HAP-1 (cell line): ENCODE measurements at regions not wholly inside any gene's neighbourhood (a gene's known extent, or its start where the extent isn't known, plus 50 kb on each side); places are given as distances from the start of the nearest gene placed in this dataset.

ENCODE experiments used
- DNase-seq, 2 experiments: peaks; one replicate each; pipeline ENCODE4 v3.0.0-alpha.2; 2016 to 2020; ENCODE audit warnings: low spot score in 2 of 2
- H3K27me3 ChIP-seq: fragments of 250-450 bp; sonication (Bioruptor Pico); 2 replicates; pipeline ENCODE4 v1.5.1; 2020; ENCODE audit warnings: low read depth, mild to moderate bottlenecking, moderate library complexity
- H3K36me3 ChIP-seq: fragments of 250-450 bp; sonication (Bioruptor Pico); replicated peaks from 2 replicates; pipeline ENCODE4 v1.5.1; 2020; ENCODE audit warnings: mild to moderate bottlenecking
- H3K4me1 ChIP-seq: fragments of 250-450 bp; sonication (Bioruptor Pico); 2 replicates; pipeline ENCODE4 v1.5.1; 2020; ENCODE audit warnings: mild to moderate bottlenecking
- H3K4me3 ChIP-seq: fragments of 250-450 bp; sonication (Bioruptor Pico); 2 replicates; pipeline ENCODE4 v1.5.1; 2020; ENCODE audit warnings: mild to moderate bottlenecking, moderate library complexity
- H3K9me3 ChIP-seq: fragments of 250-450 bp; sonication (Bioruptor Pico); 2 replicates; pipeline ENCODE4 v1.5.1; 2020; ENCODE audit warnings: mild to moderate bottlenecking, moderate library complexity
- in situ Hi-C: fragments of 300-500 bp; cut with MboI; formaldehyde crosslinking; loops from 3 replicates; pipeline ENCODE4 v1.14.3; 2020; ENCODE audit warnings: low sequenced_read_pairs, inconsistent platforms, mixed read lengths

DNA sequence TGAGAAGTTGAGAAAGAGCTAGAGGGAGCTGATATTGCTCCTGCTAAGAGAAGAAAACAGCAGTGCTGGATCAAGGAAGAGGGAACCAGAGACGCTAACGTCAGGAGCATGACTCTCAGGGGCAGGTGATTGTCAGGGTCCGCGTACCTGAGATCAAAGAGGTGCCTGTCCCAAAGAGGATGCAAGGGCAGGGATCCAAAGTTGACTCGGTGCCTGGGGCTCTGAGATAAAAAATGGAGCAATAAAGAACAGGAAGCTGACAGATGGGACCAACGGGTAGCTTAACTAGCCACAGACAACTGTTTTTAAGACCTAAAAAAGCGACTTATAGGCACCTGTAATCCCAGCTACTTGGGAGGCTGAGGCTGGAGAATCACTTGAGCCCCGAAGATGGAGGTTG lies 517.8 kb downstream of the IRX1 start:
- no peaks in the 10 kb centered on the region for H3K4me1 ChIP-seq
- H3K4me3 ChIP-seq, result no peak overlapping the region
- in situ Hi-C loops, result no loop called here
- no peaks in the 10 kb centered on the region for H3K9me3 ChIP-seq
- H3K27me3 ChIP-seq, result no peaks in the 10 kb centered on the region
- no peaks in the 10 kb centered on the region for H3K36me3 ChIP-seq
- no peak for DNase-seq

DNA sequence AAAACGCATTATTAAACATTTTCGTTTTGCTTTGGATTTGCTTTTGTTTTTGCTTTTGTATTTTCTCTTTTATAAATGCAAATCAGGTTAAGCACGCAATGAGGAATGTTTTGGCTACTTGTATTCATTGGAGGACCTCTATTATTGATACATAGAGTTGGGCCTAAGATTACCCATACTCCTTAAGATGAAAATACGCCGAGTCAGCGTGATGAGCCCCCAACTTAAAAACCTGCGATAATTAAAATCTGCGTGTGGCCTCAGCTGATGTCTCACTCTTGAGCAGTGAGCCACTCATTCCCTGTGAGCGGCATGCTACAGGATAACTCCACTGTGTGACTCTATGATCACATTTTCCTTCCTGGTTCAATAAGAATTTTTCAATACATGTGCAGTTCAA lies 518.3 kb downstream of the IRX1 start:
- H3K9me3 ChIP-seq, result no peaks in the 10 kb centered on the region
- H3K4me3 ChIP-seq, result no peak overlapping the region
- no peaks in the 10 kb centered on the region for H3K27me3 ChIP-seq
- no peaks in the 10 kb centered on the region for H3K4me1 ChIP-seq
- DNase-seq, result no peak
- H3K36me3 ChIP-seq, result no peaks in the 10 kb centered on the region
- in situ Hi-C loops, result no loop called here

DNA sequence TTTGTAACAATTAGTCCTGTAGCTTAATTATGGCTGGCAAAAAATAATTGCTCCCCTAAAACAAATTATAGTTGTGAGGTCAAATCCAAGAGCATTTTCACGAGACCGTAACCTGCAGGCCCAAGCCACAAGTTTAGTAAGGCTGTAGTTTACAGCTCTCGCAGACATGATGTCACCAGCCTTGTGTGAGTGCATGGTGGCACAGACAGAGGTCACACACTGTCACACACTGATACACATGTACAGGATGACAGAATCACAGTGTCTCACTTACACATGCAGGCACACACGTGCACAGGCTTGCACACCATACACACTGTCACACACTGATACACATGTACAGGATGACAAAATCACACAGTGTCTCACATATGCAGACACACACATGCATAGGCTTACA lies 518.8 kb downstream of the IRX1 start:
- H3K9me3 ChIP-seq, result no peaks in the 10 kb centered on the region
- no peak overlapping the region for H3K4me3 ChIP-seq
- in situ Hi-C loops, result no loop called here
- no peaks in the 10 kb centered on the region for H3K4me1 ChIP-seq
- H3K27me3 ChIP-seq, result no peaks in the 10 kb centered on the region
- DNase-seq, result no peak
- no peaks in the 10 kb centered on the region for H3K36me3 ChIP-seq

GRCh38 chr5:4116834-4117233 lies 521.2 kb downstream of the IRX1 start:
- Histone ChIP-seq H3K36me3 (no peaks in the 10 kb centered on the region), H3K9me3 (no peaks in the 10 kb centered on the region), H3K27me3 (no peaks in the 10 kb centered on the region), H3K4me1 (no peaks in the 10 kb centered on the region), H3K4me3 (no peak overlapping the region)
- no peak for DNase-seq
- in situ Hi-C loops, result no loop called here

DNA sequence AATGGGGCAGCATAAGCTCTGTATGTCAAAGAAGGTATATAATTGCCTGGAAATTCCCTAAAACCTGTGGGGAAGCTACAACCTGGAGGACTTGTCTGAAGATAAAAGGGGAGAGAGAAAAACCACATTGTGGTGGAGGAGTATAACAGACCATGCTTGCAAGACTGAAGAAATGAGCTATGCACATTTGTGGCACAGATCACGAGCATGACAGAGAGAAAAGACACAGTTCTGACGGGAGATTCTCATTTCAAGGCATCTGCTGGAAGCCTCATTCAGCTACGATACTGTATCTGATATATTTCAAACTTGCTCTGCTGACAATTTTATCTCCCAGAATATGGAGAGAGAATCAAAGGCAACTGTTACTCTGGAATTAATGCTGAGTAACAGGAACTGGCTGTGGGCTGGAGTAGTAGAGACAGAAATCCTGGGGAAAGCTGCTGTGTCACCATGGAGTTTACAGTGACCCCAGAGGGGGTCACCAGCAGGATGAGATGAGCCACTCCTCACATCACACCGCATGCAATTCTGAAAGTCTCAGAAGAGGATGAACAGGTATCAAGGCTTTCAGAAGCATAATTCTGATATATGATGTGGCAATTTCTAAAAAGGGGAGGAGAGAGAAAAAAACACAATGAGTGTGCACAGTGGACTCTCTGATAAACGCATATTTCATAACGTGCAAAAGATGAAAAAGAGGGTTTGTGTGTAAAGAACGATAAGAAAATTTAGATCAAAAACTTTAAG lies 528.8 kb downstream of the IRX1 start:
- Histone ChIP-seq H3K4me1 (no peaks in the 10 kb centered on the region), H3K4me3 (no peak overlapping the region), H3K9me3 (no peaks in the 10 kb centered on the region; the same call in 1 of the 2 replicates), H3K27me3 (no peaks in the 10 kb centered on the region), H3K36me3 (no peaks in the 10 kb centered on the region)
- in situ Hi-C loops, result no loop called here
- DNase-seq, result no peak

DNA sequence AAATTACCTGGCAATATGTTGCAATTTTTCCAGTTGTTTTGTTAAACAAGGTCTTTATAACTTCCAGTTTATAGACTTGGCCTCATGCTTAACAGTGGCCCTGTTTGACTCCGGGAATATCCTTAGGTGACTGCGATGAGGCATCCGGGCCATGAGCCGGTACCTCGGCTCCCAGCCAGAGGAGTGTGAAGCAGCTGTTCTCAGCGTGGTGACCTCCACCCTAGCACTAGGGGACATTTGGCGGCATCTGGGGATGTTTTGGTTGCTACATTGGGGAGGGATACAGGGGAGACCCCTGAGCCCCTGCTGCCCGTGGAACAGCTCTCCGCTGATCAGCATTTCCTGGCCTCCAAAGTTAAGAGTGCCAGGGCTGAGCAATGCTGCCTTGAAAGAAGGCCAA lies 533.4 kb downstream of the IRX1 start:
- Histone ChIP-seq H3K9me3 (no peaks in the 10 kb centered on the region; the same call in 1 of the 2 replicates), H3K4me1 (no peaks in the 10 kb centered on the region), H3K36me3 (no peaks in the 10 kb centered on the region), H3K4me3 (no peak overlapping the region), H3K27me3 (no peaks in the 10 kb centered on the region)
- no peak for DNase-seq
- in situ Hi-C loops, result no loop called here

- in situ Hi-C loops, result no loop called here
- DNase-seq, result no peak
- Histone ChIP-seq H3K4me3 (no peak overlapping the region), H3K9me3 (no peaks in the 10 kb centered on the region; the same call in 1 of the 2 replicates), H3K4me1 (no peaks in the 10 kb centered on the region), H3K36me3 (no peaks in the 10 kb centered on the region), H3K27me3 (no peaks in the 10 kb centered on the region)
Observed at GRCh38 chr5:4129523-4129922, 533.9 kb downstream of the IRX1 start.

- in situ Hi-C loops, result no loop called here
- no peak for DNase-seq
- Histone ChIP-seq H3K9me3 (no peaks in the 10 kb centered on the region; the same call in 1 of the 2 replicates), H3K27me3 (no peaks in the 10 kb centered on the region), H3K4me3 (no peak overlapping the region), H3K36me3 (no peaks in the 10 kb centered on the region), H3K4me1 (no peaks in the 10 kb centered on the region)
Observed at GRCh38 chr5:4130819-4131218, 535.2 kb downstream of the IRX1 start.

DNA sequence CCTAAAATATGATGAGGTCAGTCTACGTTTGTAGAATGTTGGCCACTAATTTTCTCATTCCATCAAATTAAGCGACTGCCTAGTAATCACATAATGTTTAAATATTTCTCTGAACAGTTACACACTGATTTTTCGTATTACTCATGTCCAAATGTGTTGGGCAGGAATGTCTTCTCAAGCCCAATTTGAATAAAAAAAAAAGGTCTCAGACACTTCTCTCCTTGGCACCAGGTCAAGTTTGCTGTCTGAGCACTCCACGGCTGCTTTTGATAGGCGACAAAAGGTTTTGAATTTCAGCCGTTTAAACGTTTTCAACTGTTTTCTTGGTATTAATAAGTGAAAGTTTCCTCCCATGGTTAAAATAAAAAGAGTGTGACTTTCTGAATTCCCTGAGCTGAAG lies 542.1 kb downstream of the IRX1 start:
- Histone ChIP-seq H3K36me3 (no peaks in the 10 kb centered on the region), H3K4me1 (no peaks in the 10 kb centered on the region), H3K9me3 (no peaks in the 10 kb centered on the region; the same call in 1 of the 2 replicates), H3K4me3 (no peak overlapping the region), H3K27me3 (no peaks in the 10 kb centered on the region)
- DNase-seq, result no peak
- in situ Hi-C loops, result no loop called here

DNA sequence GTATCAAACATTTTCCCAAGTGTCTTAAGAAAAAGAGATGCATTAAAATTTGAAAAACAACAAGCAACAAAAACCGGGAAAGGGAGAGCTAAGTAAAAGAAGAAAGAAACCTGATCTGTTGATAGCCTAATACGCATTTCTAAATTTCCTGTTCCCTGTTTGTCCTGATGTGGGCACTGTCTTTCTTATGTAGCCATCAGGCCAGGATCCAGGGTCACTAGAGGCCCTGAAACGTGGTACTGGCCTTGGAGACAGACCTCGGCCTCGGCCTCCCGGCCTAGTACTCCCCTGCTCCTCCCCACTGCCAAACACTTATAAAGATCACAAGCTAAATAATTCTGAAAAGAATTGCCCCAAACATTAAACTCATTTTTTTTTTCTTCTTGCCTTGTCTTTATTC lies 547.2 kb downstream of the IRX1 start:
- no peaks in the 10 kb centered on the region for H3K36me3 ChIP-seq
- no peak overlapping the region for H3K4me3 ChIP-seq
- H3K9me3 ChIP-seq, result no peaks in the 10 kb centered on the region; the same call in 1 of the 2 replicates
- no peak for DNase-seq
- no peaks in the 10 kb centered on the region for H3K27me3 ChIP-seq
- H3K4me1 ChIP-seq, result no peaks in the 10 kb centered on the region
- in situ Hi-C loops, result no loop called here

DNA sequence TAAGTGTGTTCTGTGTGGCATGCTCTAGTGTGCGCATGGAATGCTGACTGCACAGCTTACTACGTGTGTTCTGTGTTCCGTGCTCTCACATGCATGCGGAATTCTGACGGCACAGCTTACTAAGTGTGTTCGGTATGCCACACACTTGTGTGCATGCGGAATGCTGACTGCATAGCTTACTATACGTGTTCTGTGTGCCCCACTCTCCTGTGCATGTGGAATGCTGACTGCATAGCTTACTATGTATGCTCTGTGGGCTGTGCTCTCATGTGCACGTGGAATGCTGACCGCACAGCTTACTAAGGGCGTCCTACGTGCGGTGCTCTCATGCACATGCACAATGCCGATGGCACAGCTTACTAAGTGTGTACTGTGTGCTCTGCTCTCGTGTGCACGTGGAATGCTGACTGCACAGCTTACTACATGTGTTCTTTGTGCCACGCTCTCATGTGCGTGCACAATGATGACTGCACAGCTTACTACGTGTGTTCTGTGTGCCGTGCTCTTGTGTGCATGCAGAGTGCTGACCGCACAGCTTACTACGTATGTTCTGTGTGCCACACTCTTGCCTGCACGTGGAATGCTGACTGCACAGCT lies 548.9 kb downstream of the IRX1 start:
- no peak for DNase-seq
- no peak overlapping the region for H3K4me3 ChIP-seq
- in situ Hi-C loops, result no loop called here
- H3K9me3 ChIP-seq, result no peaks in the 10 kb centered on the region; the same call in 1 of the 2 replicates
- H3K27me3 ChIP-seq, result no peaks in the 10 kb centered on the region
- no peaks in the 10 kb centered on the region for H3K4me1 ChIP-seq
- H3K36me3 ChIP-seq, result no peaks in the 10 kb centered on the region

- no peaks in the 10 kb centered on the region for H3K27me3 ChIP-seq
- H3K9me3 ChIP-seq, result 0 out of 2 replicates have a peak, but pooled peaks cover 2% of the 10 kb centered on the region
- no peaks in the 10 kb centered on the region for H3K4me1 ChIP-seq
- H3K36me3 ChIP-seq, result no peaks in the 10 kb centered on the region
- in situ Hi-C loops, result no loop called here
- no peak overlapping the region for H3K4me3 ChIP-seq
- no peak for DNase-seq
Observed at GRCh38 chr5:4145511-4145910, 549.9 kb downstream of the IRX1 start.

GRCh38 chr5:4148009-4148408 lies 552.4 kb downstream of the IRX1 start:
- H3K4me3 ChIP-seq, result no peak overlapping the region
- no peaks in the 10 kb centered on the region for H3K27me3 ChIP-seq
- 0 out of 2 replicates have a peak, but pooled peaks cover 2% of the 10 kb centered on the region for H3K9me3 ChIP-seq
- DNase-seq, result no peak
- no peaks in the 10 kb centered on the region for H3K4me1 ChIP-seq
- in situ Hi-C loops, result no loop called here
- H3K36me3 ChIP-seq, result no peaks in the 10 kb centered on the region

GRCh38 chr5:4150067-4150466 lies 554.4 kb downstream of the IRX1 start:
- in situ Hi-C loops, result no loop called here
- Histone ChIP-seq H3K4me1 (no peaks in the 10 kb centered on the region), H3K9me3 (0 out of 2 replicates have a peak, but pooled peaks cover 2% of the 10 kb centered on the region), H3K4me3 (no peak overlapping the region), H3K27me3 (no peaks in the 10 kb centered on the region), H3K36me3 (no peaks in the 10 kb centered on the region)
- no peak for DNase-seq
